B cell (primary cell): ENCODE measurements at regions not wholly inside any gene's neighbourhood (a gene's known extent, or its start where the extent isn't known, plus 50 kb on each side); places are given as distances from the start of the nearest gene placed in this dataset.
"Not testable (repeated sequence)": the region's sequence is repeated elsewhere in the genome, so short reads cannot be mapped to it uniquely, and the experiment has no call there.

Source experiments
- ATAC-seq: fragments of 200-7000 bp; cut with Tn5 transposase; one replicate; pipeline ENCODE4 v1.10.0; 2021; ENCODE audit warnings: low read depth, mild to moderate bottlenecking, moderate number of reproducible peaks, moderate library complexity
- CTCF ChIA-PET: fragments of 350-600 bp; sonication (Branson Sonifier 250); formaldehyde crosslinking; loops from one replicate; lab custom pipeline; 2021; ENCODE audit warnings: antibody characterized with exemption, inconsistent platforms; lab: Charles Lee
- POLR2A ChIA-PET: fragments of 350-600 bp; sonication (Branson Sonifier 250); formaldehyde crosslinking; loops from one replicate; lab custom pipeline; 2021; ENCODE audit warnings: antibody characterized with exemption; lab: Charles Lee
- DNase-seq: peaks from one replicate; pipeline ENCODE4 v3.0.0; 2013
- H2AFZ ChIP-seq: 2 replicates; pipeline ENCODE4 v1.6.1; 2012; ENCODE audit warnings: mild to moderate bottlenecking, low read depth, low read length; ENCODE audit not compliant: insufficient read depth, poor library complexity, severe bottlenecking
- H3K27ac ChIP-seq, 2 donors: 1 replicate in 1 of 2; 2 replicates in 1 of 2; pipeline ENCODE4 v1.5.1; 2012 to 2013; ENCODE audit warnings: low read length in 2 of 2, mild to moderate bottlenecking in 2 of 2, moderate library complexity in 1 of 2
- H3K27me3 ChIP-seq, 4 experiments: fragments of 200-600 bp in 1 of 4; sonication (generic) in 1 of 4; replicated peaks in 1 of 4; 1 replicate in 2 of 4; 2 replicates in 2 of 4; pipeline versions ENCODE4 v1.6.1 to v1.7.0; 2013 to 2016; ENCODE audit warnings: low read length in 3 of 4, mild to moderate bottlenecking in 2 of 4, mixed read lengths in 1 of 4, moderate library complexity in 1 of 4; ENCODE audit not compliant: insufficient read depth in 4 of 4, control insufficient read depth in 3 of 4; ENCODE audit errors: control extremely low read depth in 1 of 4
- H3K36me3 ChIP-seq, 2 experiments: replicated peaks in 1 of 2; 1 replicate in 1 of 2; 2 replicates in 1 of 2; pipeline versions ENCODE4 v1.6.1 to v1.7.1; 2013; ENCODE audit warnings: low read length in 1 of 2; ENCODE audit not compliant: insufficient read depth in 2 of 2, control insufficient read depth in 1 of 2; ENCODE audit errors: control extremely low read depth in 1 of 2, extremely low read depth in 1 of 2
- H3K4me1 ChIP-seq, 2 donors: fragments of 200-600 bp in 1 of 2; sonication (generic) in 1 of 2; 1 replicate in 1 of 2; 2 replicates in 1 of 2; pipeline versions ENCODE4 v1.5.1 to v1.6.1; 2013 to 2017; ENCODE audit warnings: low read length in 2 of 2; ENCODE audit not compliant: control insufficient read depth in 2 of 2, insufficient read depth in 2 of 2
- H3K4me2 ChIP-seq: replicated peaks from 2 replicates; pipeline ENCODE3; 2012; ENCODE audit warnings: mild to moderate bottlenecking, low read depth, low read length; ENCODE audit not compliant: poor library complexity, severe bottlenecking
- H3K4me3 ChIP-seq, 5 experiments: fragments of 200-600 bp in 1 of 5; sonication (generic) in 1 of 5; 1 replicate in 3 of 5; 2 replicates in 2 of 5; pipeline versions ENCODE4 v1.5.1 to v1.7.0; 2011 to 2016; ENCODE audit warnings: low read length in 4 of 5, mild to moderate bottlenecking in 4 of 5, low read depth in 2 of 5, control low read depth in 1 of 5, moderate library complexity in 1 of 5; ENCODE audit not compliant: insufficient read depth in 1 of 5; ENCODE audit errors: control extremely low read depth in 1 of 5, extremely low read depth in 1 of 5
- H3K79me2 ChIP-seq: fragments of 200-600 bp; sonication (generic); one replicate; pipeline ENCODE4 v1.6.0; 2016; ENCODE audit warnings: low read length; ENCODE audit not compliant: control insufficient read depth, insufficient read depth
- H3K9ac ChIP-seq: fragments of 200-600 bp; sonication (generic); 2 replicates; pipeline ENCODE4 v1.6.1; 2017; ENCODE audit warnings: mild to moderate bottlenecking, low read length, moderate library complexity
- H3K9me3 ChIP-seq, 3 donors: one replicate each; pipeline versions ENCODE4 v1.6.1 to v1.7.1; 2013; ENCODE audit warnings: low read length in 2 of 3; ENCODE audit not compliant: control insufficient read depth in 2 of 3, insufficient read depth in 1 of 3; ENCODE audit errors: control extremely low read depth in 1 of 3
- H4K20me1 ChIP-seq: 2 replicates; pipeline ENCODE4 v1.6.0; 2012; ENCODE audit warnings: mild to moderate bottlenecking, low read length; ENCODE audit not compliant: insufficient read depth, control insufficient read depth, poor library complexity, severe bottlenecking
- H3K27ac Mint-ChIP-seq: one replicate; pipeline ENCODE4 v1.8.0; 2021; ENCODE audit warnings: mixed read lengths
- H3K27me3 Mint-ChIP-seq: one replicate; pipeline ENCODE4 v1.8.0; 2021; ENCODE audit warnings: mixed read lengths
- H3K4me1 Mint-ChIP-seq: one replicate; pipeline ENCODE4 v1.8.0; 2021; ENCODE audit warnings: mixed read lengths
- H3K4me3 Mint-ChIP-seq: one replicate; pipeline ENCODE4 v1.8.0; 2021; ENCODE audit warnings: mixed read lengths
- H3K9me3 Mint-ChIP-seq: one replicate; pipeline ENCODE4 v1.8.0; 2022; ENCODE audit warnings: mixed read lengths; ENCODE audit not compliant: insufficient read depth
- CTCF ChIP-seq: fragments of 200-600 bp; IDR thresholded peaks from one replicate; pipeline ENCODE4 v1.8.0; 2022; ENCODE audit warnings: antibody characterized with exemption, mild to moderate bottlenecking
- EZH2 ChIP-seq: IDR thresholded peaks from 2 replicates; pipeline ENCODE4 v1.6.1; 2012; ENCODE audit warnings: borderline replicate concordance, low read depth, mild to moderate bottlenecking, moderate library complexity, low read length; ENCODE audit not compliant: insufficient read depth, poor library complexity, severe bottlenecking
- WGBS: methylation state at CpG from one replicate; pipeline ENCODE4 v1.1.5; 2013; ENCODE audit warnings: missing lambda C conversion rate; ENCODE audit not compliant: insufficient coverage; 5-methylcytosine and 5-hydroxymethylcytosine counted together
- intact Hi-C: fragments of 100-400 bp; cut with micrococcal nuclease; formaldehyde crosslinking; loops from one replicate; pipeline ENCODE4 v1.10.0; 2022

- Histone ChIP-seq H4K20me1 (no peaks in the 10 kb centered on the region), H3K9ac (no peak overlapping the region), H3K4me1 (no peaks in the 10 kb centered on the region), H3K36me3 (no peaks in the 10 kb centered on the region), H3K4me3 (no peak overlapping the region), H3K79me2 (no peaks in the 10 kb centered on the region), H3K27ac (no peak overlapping the region), H3K9me3 (no peaks in the 10 kb centered on the region), H3K27me3 (no peaks in the 10 kb centered on the region), H2AFZ (peak overlapping the region; percentile 21), H3K4me2 (no peak overlapping the region)
- no peak overlapping the region for H3K27ac Mint-ChIP-seq
- ChIA-PET POLR2A (no interaction called here), CTCF (interaction anchor here (0.7 to 3.3 kb wide), 13 partner anchors 8 to 912 kb away, joined by 3 to 20 read pairs (median 3); no protein-coding TSS in a partner anchor)
- peaks cover 2% of the 10 kb centered on the region for H3K9me3 Mint-ChIP-seq
- no peak overlapping the region for H3K4me3 Mint-ChIP-seq
- peak; percentile 70 for TF ChIP-seq CTCF
- TF ChIP-seq EZH2, result no peak
- H3K4me1 Mint-ChIP-seq, result peaks cover 7% of the 10 kb centered on the region
- peak; percentile 51 for DNase-seq
- intact Hi-C loops, result loop anchor here (1.0 kb wide), 1 partner anchor 912 kb away; no protein-coding TSS in a partner anchor
- peak; percentile 53 for ATAC-seq
- WGBS, result 44% methylated on average over 1 of the region's 7 CpGs
- peaks cover 25% of the 10 kb centered on the region for H3K27me3 Mint-ChIP-seq
These were observed 95.2 kb upstream of the PCED1B start for GRCh38 chr12:46983959-46984841.

- peaks cover 4% of the 10 kb centered on the region for H3K9me3 Mint-ChIP-seq
- Histone ChIP-seq H3K79me2 (no peaks in the 10 kb centered on the region), H4K20me1 (no peaks in the 10 kb centered on the region), H3K9me3 (no peaks in the 10 kb centered on the region), H3K4me2 (no peak overlapping the region), H3K4me3 (no peak overlapping the region), H3K36me3 (no peaks in the 10 kb centered on the region), H3K27me3 (no peaks in the 10 kb centered on the region), H3K27ac (no peak overlapping the region), H2AFZ (no peak overlapping the region), H3K9ac (no peak overlapping the region), H3K4me1 (no peaks in the 10 kb centered on the region)
- no peak for TF ChIP-seq EZH2
- TF ChIP-seq CTCF, result no peak
- ATAC-seq (no peak), DNase-seq (no peak)
- ChIA-PET CTCF (interaction anchor here (1.0 to 3.3 kb wide), 3 partner anchors 35 to 860 kb away, joined by 3 to 20 read pairs (median 7); no protein-coding TSS in a partner anchor), POLR2A (no interaction called here)
- H3K27me3 Mint-ChIP-seq, result peaks cover 28% of the 10 kb centered on the region
- intact Hi-C loops, result no loop called here
- no peak overlapping the region for H3K27ac Mint-ChIP-seq
- H3K4me1 Mint-ChIP-seq, result peaks cover 7% of the 10 kb centered on the region
- no peak overlapping the region for H3K4me3 Mint-ChIP-seq
These were observed 93.6 kb upstream of the PCED1B start for GRCh38 chr12:46985816-46986215.

- H2AFZ ChIP-seq, H3K4me3 Mint-ChIP-seq, ATAC-seq, H3K27ac Mint-ChIP-seq, H3K27ac ChIP-seq, H3K9me3 ChIP-seq, DNase-seq, H4K20me1 ChIP-seq, H3K9me3 Mint-ChIP-seq, H3K9ac ChIP-seq, H3K4me1 Mint-ChIP-seq, H3K36me3 ChIP-seq, H3K4me1 ChIP-seq, H3K4me2 ChIP-seq, intact Hi-C loops, CTCF ChIA-PET, H3K79me2 ChIP-seq, H3K4me3 ChIP-seq, H3K27me3 ChIP-seq, POLR2A ChIA-PET: not testable (repeated sequence)
- peaks cover 18% of the 10 kb centered on the region for H3K27me3 Mint-ChIP-seq
- no CpG with 5 or more reads among the region's 1 CpG for WGBS
These were observed 91.3 kb upstream of the PCED1B start for GRCh38 chr12:46988122-46988521.
